GM18861 (cell line): ENCODE measurements at regions not wholly inside any gene's neighbourhood (a gene's known extent, or its start where the extent isn't known, plus 50 kb on each side); places are given as distances from the start of the nearest gene placed in this dataset.
"Not testable (repeated sequence)": the region's sequence is repeated elsewhere in the genome, so short reads cannot be mapped to it uniquely, and the experiment has no call there.

Experiments
- ATAC-seq: cut with Tn5 transposase; IDR thresholded peaks from one replicate; pipeline ENCODE4 v1.9.1; 2021; ENCODE audit not compliant: unreplicated experiment

GRCh38 chr18:41899535-41899934, 55.5 kb upstream of the PIK3C3 start:
- ATAC-seq = no peak

- ATAC-seq = no peak
Observed at GRCh38 chr18:41893432-41893831, 61.6 kb upstream of the PIK3C3 start.

GRCh38 chr18:41887100-41887499, 67.9 kb upstream of the PIK3C3 start:
- ATAC-seq = no peak

- ATAC-seq = no peak
Observed at GRCh38 chr18:41886126-41886807, 68.8 kb upstream of the PIK3C3 start.

GRCh38 chr18:41881285-41881684, 73.7 kb upstream of the PIK3C3 start:
- ATAC-seq = no peak

- no peak for ATAC-seq
Observed at GRCh38 chr18:41879256-41879655, 75.8 kb upstream of the PIK3C3 start.

GRCh38 chr18:41875094-41875780, 79.8 kb upstream of the PIK3C3 start:
- no peak for ATAC-seq

- no peak for ATAC-seq
Observed at GRCh38 chr18:41873730-41874129, 81.3 kb upstream of the PIK3C3 start.

- no peak for ATAC-seq
Observed at GRCh38 chr18:41872206-41872605, 82.8 kb upstream of the PIK3C3 start.

- no peak for ATAC-seq
Observed at GRCh38 chr18:41871229-41872000, 83.6 kb upstream of the PIK3C3 start.

- no peak for ATAC-seq
Observed at GRCh38 chr18:41870817-41871216, 84.2 kb upstream of the PIK3C3 start.

GRCh38 chr18:41870191-41870590, 84.8 kb upstream of the PIK3C3 start:
- ATAC-seq = no peak

- not testable (repeated sequence) for ATAC-seq
Observed at GRCh38 chr18:41865796-41866195, 89.2 kb upstream of the PIK3C3 start.

GRCh38 chr18:41864216-41864615, 90.8 kb upstream of the PIK3C3 start:
- ATAC-seq = no peak

- ATAC-seq = no peak
Observed at GRCh38 chr18:41862921-41863320, 92.1 kb upstream of the PIK3C3 start.

GRCh38 chr18:41860987-41861386, 94.0 kb upstream of the PIK3C3 start:
- no peak for ATAC-seq

- no peak for ATAC-seq
Observed at GRCh38 chr18:41858761-41859555, 96.1 kb upstream of the PIK3C3 start.

- no peak for ATAC-seq
Observed at GRCh38 chr18:41853280-41853679, 101.8 kb upstream of the PIK3C3 start.

- ATAC-seq = no peak
Observed at GRCh38 chr18:41850781-41851180, 104.3 kb upstream of the PIK3C3 start.

- ATAC-seq = no peak
Observed at GRCh38 chr18:41849632-41850031, 105.4 kb upstream of the PIK3C3 start.

GRCh38 chr18:41845563-41845962, 109.5 kb upstream of the PIK3C3 start:
- ATAC-seq = no peak
